ENCODE measurements at regions not wholly inside any gene's neighbourhood (a gene's known extent, or its start where the extent isn't known, plus 50 kb on each side); places are given as distances from the start of the nearest gene placed in this dataset.

DNA sequence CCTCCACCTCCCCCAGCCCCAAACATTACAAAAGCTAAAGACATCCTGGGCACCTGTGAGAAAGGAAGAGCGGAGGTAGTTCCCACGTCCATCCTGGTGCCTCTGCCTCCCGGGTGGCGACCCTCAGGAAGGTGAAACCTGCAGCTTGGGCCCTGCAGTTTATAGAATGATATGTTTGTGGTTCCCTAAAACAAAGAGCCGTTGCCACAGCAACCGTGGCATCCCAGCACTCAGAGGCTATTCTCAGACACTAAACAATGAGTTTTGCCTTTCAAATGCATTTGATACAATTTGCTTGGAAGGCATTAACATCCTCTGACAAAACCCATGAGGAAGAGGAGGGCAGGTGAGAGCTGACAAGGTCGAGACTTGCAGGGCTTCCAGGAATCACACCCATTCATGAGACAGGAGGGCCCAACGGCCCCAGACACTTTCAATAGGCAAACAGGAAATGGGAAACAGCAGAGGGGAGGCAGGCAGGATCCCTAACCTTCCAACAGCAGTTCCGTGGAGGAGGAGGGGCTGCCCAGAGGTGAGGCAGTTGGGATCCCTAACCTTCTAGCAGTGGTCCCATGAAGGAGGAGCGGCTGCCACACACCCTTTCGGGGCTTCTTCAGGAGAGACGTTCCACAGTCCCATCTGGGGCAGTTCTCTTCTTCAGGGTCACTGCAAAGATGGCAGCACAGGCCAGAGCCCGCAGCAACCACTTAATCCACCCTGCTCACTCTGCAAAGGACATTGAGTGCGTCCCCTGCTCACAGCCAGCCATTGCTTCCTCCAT, 379.2 kb downstream of the SHANK2 start:
- no peak for DNase-seq (ENCODE audit: low spot score)

DNA sequence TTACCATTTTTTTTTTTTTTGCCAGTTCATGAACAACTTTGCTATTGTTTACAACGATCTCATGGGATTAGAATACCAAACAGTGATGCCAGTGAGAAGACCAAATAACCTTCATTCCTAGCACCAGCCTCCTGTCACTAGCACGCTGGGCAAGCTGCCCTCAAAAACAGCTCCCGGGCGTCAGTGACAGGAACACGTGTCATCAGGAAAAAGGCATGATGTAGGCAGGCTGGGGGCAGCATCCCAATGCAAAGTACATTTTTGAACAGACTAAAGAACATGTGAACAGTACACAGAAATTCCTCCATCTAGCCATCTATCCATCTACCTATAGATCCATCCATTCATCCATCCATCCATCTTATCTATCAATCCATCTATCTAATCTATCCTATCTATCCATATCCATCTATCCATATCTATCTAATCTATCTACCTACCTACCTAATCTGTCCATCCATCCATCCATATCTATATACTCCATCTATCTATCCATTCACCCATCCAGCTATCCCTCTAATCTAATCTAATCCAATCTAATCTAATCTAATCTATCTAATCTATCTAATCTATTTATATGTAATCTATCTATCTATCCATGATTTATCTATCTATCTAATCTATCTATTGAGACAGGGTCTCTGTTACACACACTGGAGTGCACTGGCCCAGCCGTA, 378.5 kb downstream of the SHANK2 start:
- DNase-seq (ENCODE audit: low spot score), result no peak

DNA sequence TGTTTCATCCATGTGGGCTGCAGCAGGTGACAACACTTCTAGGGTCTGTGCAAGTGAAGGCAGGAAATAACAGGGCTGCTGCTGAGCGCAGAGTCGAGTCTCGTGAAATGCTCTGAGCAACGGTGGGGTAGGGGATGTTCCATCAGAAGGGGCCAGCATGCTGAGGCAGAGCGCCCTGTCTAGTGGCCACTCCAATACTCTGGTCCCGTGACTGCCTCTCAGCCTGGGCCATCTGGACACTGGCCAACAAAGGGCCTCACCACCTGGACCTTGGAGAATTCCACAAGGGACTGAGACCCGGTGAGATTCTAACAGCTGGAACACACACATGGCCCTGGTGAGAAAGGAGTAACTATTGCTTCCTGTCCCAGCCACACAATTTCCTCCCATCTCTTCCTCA, 375.7 kb downstream of the SHANK2 start:
- no peak for DNase-seq (ENCODE audit: low spot score)

DNA sequence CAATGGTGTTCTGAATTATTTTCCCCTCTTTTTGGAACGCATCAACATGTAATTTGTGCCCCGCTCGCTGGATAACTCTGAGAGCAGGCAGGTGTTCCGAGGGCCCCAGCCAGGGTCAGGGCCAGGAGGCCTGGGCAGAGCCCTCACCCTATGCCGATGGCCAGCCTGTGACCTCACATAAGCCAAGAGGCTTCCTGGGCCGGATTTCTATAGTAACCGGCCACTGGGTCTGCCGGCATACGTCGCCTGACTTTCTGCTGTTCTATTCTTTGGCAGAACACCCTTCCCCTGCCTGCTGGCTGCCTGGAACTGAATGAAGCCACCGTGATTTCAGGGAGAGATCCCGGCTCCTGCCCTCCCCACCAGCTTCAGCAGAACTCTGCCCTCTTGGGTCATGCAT, 375.2 kb downstream of the SHANK2 start:
- DNase-seq (ENCODE audit: low spot score), result no peak

DNA sequence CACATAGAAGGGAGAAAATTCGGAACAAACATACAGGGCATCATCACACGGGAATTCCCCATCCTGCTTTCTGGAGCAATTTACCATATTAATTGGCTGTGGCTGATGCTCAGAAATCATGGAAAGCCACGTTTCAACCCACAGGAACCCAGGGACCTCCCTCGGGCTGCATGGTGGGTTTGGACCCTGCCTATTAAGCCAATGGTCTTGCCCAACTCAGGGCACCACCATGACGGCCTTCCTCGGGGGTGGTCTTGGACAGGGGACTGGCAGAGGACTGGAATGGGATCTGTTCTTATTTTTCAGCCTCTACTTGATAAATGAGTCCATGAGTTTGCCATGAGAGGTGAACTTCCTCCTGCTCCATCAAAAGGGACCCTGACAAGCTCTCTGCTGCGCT, 374.0 kb downstream of the SHANK2 start:
- DNase-seq (ENCODE audit: low spot score), result no peak

DNA sequence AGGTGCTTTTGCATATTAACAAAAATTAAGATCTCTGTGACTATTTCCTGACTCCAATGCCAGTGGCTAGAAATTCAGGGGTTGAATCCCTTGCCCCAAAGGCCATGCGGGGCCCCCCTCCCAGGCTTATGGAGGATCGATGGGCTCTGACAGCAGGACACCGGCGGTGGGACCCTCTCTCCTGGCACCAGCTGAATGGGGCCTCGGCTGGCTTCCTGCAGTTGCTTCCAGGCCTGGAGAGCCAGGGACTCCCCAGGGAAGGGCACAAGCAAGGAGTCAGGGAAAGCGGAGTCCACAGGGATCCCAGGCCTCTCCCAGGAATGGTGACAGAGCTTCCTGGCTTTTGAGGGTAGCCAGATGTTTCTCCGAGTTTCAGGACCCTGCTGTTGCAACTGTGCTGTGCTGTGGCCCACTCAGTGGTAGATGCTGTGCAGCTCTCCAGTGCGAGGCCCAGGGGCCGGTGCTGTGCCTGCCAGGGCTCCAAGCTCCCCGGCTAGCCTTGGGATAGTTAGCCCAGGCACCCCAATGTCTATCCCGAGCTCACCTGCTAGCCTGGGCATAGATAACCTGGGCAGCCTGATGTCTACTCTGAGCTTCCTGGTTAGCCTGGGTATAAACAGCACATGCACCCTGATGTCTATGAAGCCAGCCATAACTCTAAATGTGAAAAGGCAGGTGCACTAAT, 372.6 kb downstream of the SHANK2 start:
- DNase-seq (ENCODE audit: low spot score), result no peak

DNA sequence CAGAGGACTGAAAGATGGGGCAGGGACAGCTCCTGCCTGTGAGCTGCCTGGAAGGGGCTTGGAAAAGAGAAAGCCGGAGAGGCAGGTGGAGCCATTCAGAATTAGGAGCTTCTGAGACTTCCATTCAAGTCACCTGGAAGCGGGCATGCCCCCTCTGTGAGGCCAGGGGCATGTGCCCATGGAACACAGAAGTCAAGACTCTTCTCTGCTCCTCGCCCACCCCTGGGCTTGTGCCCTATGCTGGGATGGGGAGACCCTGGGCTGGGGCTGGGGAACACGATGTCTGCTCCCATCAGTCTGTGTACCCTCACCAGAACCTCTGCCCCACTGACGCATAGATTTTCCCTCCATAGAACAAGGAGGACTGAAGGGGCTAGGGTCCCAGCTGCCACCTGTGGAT, 372.0 kb downstream of the SHANK2 start:
- DNase-seq (ENCODE audit: low spot score), result no peak

DNA sequence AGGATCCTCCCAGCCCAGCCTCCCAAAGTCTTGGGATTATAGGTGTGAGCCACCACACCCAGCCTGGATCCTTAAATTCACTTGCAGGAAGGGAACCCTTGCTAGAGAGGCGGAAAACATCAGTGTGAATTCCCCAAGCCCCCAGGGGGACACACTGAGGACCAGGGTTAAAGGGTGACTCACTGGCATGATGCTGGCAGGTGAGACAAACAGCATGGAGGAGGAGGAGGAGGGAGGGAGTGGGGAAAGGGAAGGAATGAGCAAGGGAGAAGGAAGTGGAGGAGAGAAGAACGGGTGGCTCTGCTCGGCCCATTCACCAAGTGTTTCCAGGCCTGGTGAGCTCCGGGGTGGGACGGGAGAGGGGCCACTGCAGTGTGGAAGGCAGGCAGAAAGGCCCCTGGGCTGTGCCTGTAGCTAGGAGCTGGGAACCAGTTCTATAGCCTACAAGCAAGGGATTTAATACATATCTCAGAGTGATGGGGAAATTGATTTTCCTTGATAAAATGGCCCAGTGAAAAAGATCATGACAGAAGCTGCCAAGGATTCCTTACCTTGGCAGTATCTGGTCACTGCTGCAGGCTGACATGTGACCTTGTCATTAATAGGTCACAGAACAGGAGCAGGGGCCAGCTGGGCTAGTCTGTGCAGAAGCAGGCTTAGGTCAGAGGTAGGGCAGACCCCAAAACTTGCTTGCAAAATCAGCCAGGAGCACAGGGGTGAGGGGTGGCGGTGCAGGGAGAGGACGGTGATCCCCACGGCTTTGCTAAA, 370.2 kb downstream of the SHANK2 start:
- DNase-seq (ENCODE audit: low spot score), result no peak

DNA sequence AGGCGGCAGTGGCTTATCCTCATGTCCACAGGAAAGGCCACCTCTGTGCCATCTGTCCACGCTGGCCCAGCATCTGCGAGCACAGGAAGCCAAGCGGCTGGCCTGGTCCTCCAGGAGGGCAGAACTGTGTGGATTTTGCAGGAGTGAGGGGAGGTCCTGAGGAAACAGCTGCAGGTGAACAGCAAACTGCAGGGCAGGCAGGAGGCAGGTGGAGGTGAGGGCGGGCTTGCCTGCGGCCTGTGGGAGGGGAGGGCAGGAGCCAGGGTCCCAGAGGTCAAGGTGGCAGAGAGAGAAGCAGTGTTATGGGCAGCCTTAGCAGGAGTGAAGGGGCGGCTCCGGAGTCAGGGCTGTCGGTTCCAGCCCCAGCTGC, 369.7 kb downstream of the SHANK2 start:
- DNase-seq (ENCODE audit: low spot score), result no peak

DNA sequence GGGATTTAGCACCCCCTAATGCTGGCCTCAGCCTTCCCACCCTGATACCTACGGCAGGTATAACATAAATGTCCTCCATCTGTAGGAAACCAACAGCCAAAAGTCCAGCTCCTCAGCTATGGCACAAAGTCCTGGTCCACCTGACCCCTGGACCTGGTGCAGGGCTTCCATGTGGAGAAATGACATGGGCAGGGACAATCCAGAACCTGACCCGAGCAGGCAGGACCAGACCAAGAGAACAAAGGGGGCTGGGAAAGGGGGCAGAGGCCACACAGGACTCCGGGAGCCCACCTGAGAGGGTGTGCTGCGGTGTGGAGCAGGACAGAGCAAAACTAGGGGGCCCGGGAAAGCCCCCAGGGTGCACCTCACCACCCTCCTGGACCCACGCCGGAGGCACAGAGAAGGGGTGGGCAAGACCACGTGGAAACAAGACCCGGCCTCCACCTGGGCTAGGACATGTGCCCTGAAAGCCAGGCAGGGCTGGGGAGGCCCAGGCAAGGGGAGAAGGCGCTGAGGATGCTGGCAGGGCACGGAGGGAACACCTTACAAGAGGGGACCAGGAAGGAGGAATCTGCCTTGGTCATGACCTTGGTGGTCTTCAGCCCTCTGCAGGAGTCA, 368.9 kb downstream of the SHANK2 start:
- DNase-seq (ENCODE audit: low spot score), result no peak

DNA sequence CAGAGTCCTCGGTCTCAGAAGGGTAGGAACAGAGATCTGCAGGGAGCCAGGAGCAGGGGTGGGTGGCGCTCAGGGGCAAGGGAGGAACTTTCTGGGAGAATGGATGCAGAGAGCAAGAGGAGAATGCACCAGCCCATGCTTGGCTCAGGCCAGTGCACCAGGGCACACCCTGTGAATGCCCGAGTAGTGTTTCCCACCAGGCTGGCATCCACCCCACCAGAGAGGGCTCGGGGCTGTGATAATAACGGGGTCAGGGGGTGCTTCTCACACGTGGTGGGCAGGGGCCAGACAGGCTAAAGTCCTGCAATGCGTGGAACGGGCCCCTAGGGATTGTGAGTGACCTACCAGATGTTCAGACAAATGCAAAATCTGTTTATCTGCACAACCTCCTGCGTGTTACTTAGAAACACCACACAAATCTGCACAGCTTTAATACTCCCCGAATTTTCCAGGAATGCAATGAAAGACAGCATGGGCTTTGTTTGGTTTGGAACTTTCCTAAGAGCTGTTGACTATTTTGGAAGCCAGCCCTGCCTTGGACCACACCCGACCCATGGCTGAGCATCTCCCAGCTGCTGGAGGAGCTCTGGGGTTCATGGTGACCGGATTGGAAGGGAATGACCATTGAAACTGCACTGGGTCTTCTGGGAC, 368.3 kb downstream of the SHANK2 start:
- DNase-seq (ENCODE audit: low spot score), result no peak

DNA sequence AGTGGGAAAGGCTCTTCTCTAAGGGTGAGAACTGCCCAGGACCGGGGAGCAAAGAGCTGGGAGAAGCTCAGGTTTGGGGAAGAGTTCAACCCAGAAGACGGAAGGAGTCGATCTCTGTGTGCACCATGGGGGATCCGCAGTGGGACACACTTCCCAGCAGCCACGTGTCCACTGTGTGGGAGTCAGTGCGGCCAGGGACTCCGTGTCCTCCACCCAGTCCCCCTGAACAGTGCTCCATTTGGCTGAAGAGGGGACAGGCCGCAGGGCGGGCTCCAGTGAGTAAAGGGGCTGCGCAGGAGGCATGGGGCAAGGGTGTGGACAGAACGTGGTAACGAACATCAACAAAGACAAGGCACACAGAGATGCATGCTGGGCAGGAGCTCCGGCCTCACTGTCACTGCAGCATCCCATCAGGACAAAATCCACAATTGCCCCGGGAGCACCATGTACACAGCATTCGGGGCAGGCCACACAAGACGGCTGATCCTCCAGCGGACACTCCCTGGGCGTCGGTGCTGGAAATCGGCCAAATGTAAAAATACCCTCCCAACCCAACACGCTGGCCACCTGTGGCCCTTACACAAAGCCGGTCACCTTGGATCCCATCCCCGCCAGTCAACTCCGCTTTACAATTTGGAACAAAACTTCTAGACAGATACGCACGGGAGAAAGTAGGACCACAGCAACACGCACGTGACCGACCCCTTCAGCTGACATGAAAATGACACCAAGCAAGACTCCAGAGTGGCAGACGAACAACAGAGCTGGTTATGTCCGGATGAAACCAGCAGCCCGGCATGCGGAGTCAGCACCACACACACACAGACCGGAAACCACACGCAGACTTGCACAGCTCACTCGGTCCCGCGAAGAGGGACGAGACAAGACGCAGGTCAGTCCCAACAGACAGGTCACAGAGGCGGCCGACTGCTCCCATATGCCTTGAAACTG, 366.8 kb downstream of the SHANK2 start:
- no peak for DNase-seq (ENCODE audit: low spot score)

DNA sequence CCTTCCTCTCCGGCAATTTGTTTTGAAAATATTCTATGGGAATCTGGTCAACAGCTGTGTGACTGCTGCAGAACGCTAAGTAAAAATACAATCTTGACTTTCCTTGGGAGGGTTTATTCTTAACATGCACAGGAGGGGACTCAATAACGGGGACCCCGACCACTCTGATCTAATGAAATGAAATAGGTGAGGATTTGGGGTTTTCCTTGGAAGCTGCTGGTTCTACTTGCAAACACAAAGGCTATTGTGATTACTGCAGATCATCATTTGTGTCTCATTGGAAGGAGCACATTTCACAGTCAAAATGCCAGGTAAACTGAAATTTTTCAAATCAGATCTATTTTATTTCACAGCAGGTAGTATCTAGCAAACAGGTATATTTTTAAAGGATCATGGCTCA, 366.1 kb downstream of the SHANK2 start:
- DNase-seq (ENCODE audit: low spot score), result no peak

DNA sequence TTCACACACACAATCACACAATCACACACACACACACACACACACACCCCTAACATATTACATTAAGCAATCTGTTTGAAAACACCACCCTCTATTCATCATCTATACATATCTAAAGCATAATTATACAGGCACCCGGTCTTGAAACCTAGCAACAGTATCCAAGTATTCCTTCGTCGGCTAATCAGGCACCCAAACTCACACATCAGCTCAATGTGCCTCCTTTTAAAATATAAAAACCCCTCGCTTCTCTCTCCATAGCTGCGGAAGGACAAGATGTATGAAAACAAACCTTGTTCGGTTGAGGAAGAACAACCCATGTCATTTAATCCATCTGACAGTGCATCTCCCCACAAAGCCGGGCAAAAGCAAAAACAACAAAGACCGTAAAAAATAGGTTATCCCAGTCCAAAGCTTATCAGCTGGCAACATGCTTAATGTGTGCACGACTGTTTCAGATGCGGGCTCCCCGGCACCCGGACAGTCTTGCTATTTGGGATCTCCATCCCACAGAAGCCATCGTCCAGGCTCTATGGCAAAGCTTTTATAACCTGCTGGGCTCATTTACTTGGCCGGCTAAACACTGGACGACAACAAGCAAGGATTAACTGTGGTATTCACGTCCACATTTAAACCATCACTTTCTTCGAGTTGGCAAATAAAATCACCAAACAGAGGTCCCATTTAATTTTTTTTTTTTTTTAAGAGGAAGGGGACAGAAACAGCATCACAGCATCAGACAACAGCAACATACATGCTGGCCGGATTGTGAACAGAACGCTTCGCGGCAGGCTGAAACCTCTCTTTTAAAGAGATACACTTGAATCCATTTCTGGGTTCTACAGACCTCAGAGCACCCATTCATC, 365.5 kb downstream of the SHANK2 start:
- DNase-seq (ENCODE audit: low spot score), result no peak

DNA sequence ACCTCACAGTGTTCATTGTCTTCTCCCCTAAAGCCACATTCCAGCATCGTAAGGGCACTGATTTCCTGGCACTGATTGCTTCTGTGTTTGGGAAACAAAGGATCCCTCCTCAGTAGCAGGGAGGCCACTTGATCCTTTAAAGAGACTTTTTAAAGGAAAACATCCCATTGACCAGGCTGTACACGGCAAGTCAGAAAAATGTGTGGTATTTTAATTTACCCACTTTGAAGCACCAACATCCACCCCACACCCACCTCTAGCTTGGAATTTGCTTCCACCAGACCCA, 364.9 kb downstream of the SHANK2 start:
- DNase-seq (ENCODE audit: low spot score), result no peak

DNA sequence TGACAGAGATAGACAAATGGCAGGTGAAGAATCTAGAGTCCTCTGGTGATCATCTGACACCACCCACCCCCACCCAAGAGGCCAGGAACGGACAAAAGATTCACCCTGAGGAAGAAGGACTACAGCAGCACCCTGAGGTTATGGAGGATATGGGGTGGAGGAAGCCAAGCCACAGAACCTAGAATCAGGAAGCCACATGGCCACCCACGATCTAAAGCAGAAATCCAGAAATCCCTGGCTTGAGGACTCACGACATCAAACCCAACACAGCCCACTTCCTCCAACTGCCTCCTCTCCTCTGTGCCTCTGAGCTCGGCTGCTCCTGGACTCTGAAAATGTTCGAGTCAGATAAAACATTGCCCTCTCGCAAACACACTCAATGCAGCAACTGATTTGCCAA, 364.3 kb downstream of the SHANK2 start:
- DNase-seq (ENCODE audit: low spot score), result no peak

DNA sequence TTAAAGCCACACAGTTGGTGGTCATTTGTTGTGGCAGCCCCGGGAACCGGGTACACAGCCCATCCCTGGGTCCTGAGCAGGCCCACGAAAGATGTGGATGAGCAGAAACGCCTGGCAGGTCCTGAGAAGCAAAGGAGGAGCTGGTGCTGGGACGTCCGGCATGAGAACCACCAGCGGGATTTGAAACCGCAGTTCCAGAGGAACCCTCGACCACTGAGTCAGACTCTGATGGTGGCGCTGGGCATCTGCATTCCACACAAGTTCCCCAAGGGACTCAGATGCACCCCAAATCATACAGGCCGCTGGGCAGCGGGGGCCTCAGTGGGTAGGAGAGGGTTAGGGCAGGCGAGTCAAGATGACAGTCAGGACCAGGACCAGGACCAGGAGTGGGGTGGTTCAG, 363.0 kb downstream of the SHANK2 start:
- DNase-seq (ENCODE audit: low spot score), result no peak

DNA sequence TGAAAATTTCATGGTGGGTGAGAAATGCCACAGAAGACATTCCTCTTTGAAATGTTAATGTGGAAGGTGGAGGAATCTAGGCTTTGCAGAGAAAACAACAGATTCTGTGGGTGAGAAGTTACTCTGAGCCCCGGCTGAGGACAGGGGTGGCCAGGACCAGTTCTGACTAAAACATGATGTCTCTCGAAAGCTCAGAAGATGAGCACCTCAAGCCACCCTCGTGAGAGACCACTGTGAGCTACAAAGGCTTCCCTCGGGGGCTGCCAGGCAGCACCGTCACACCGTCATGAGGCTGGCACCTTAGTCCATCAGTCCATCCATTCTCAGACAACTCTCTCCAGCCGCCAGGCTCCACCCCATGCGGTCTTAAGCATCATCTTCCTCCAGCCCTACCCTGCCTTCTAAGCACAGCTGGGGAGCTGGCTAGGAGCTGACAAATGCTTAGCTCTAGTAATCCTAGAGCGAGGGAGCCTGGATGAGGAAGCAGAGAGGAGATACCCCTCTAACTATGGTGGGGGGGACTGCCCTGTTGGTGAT, 360.5 kb downstream of the SHANK2 start:
- DNase-seq (ENCODE audit: low spot score), result no peak

DNA sequence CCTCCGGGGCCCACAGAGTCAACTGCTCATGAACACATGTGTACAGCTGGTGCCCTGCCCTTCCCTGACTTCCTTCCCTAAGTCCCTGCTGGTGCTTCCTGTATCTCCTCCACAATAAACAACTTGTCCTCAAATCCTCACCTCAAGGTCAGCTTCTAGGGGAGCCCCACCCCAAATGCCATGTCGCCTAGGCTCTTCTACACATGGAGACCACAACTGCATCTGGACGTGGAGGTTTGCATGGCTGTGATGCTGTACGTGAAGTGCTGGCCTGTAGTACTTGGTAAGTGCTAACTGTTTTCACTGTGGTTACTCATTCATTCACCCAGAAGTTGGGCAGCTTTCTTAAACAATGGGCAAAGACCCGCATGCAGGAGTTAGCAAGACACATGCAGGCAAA, 359.5 kb downstream of the SHANK2 start:
- no peak for DNase-seq (ENCODE audit: low spot score)

Measured in putamen (tissue), 1 donor.